ENCODE measurements at regions not wholly inside any gene's neighbourhood (a gene's known extent, or its start where the extent isn't known, plus 50 kb on each side); places are given as distances from the start of the nearest gene placed in this dataset.

GRCh38 chr21:16514316-16514715, 784.5 kb downstream of the USP25 start:
- Histone ChIP-seq H4K20me1 (ENCODE audit: insufficient read depth, low read length) (no peaks in the 10 kb centered on the region), H3K9ac (ENCODE audit: low read length) (no peak overlapping the region), H3K36me3 (replicated peaks; ENCODE audit: low read depth, low read length) (no peaks in the 10 kb centered on the region), H2AFZ (ENCODE audit: low read depth, low read length) (no peak overlapping the region), H3K9me3 (ENCODE audit: insufficient read depth, low read length) (no peaks in the 10 kb centered on the region), H3K27ac (ENCODE audit: low read length) (no peak overlapping the region), H3K79me2 (ENCODE audit: low read length) (no peaks in the 10 kb centered on the region), H3K4me3 (ENCODE audit: low read length) (no peak overlapping the region), H3K4me2 (ENCODE audit: low read length) (no peak overlapping the region), H3K4me1 (ENCODE audit: low read length) (no peaks in the 10 kb centered on the region), H3K27me3 (ENCODE audit: low read depth, low read length) (no peaks in the 10 kb centered on the region)
- TF ChIP-seq EZH2phosphoT487 (IDR thresholded peaks at IDR 0.05; ENCODE audit: low read depth) (no peak), CTCF (IDR thresholded peaks at IDR 0.05; ENCODE audit: low read depth, low read length) (no peak)

- Histone ChIP-seq H2AFZ (ENCODE audit: low read depth, low read length) (no peak overlapping the region), H3K27ac (ENCODE audit: low read length) (no peak overlapping the region), H3K4me2 (ENCODE audit: low read length) (no peak overlapping the region), H3K79me2 (ENCODE audit: low read length) (no peaks in the 10 kb centered on the region), H3K9me3 (ENCODE audit: insufficient read depth, low read length) (no peaks in the 10 kb centered on the region), H3K36me3 (replicated peaks; ENCODE audit: low read depth, low read length) (no peaks in the 10 kb centered on the region), H4K20me1 (ENCODE audit: insufficient read depth, low read length) (no peaks in the 10 kb centered on the region), H3K9ac (ENCODE audit: low read length) (no peak overlapping the region), H3K4me3 (ENCODE audit: low read length) (no peak overlapping the region), H3K4me1 (ENCODE audit: low read length) (no peaks in the 10 kb centered on the region), H3K27me3 (ENCODE audit: low read depth, low read length) (no peaks in the 10 kb centered on the region)
- TF ChIP-seq CTCF (IDR thresholded peaks at IDR 0.05; ENCODE audit: low read depth, low read length) (no peak), EZH2phosphoT487 (IDR thresholded peaks at IDR 0.05; ENCODE audit: low read depth) (no peak)
Observed at GRCh38 chr21:16517383-16517782, 787.6 kb downstream of the USP25 start.

- H4K20me1 ChIP-seq (ENCODE audit: insufficient read depth, low read length), result no peaks in the 10 kb centered on the region
- H2AFZ ChIP-seq (ENCODE audit: low read depth, low read length), result no peak overlapping the region
- H3K9ac ChIP-seq (ENCODE audit: low read length), result no peak overlapping the region
- H3K4me1 ChIP-seq (ENCODE audit: low read length), result no peaks in the 10 kb centered on the region
- no peaks in the 10 kb centered on the region for H3K36me3 ChIP-seq (replicated peaks; ENCODE audit: low read depth, low read length)
- H3K4me3 ChIP-seq (ENCODE audit: low read length), result no peak overlapping the region
- H3K27ac ChIP-seq (ENCODE audit: low read length), result no peak overlapping the region
- no peaks in the 10 kb centered on the region for H3K79me2 ChIP-seq (ENCODE audit: low read length)
- no peaks in the 10 kb centered on the region for H3K27me3 ChIP-seq (ENCODE audit: low read depth, low read length)
- H3K9me3 ChIP-seq (ENCODE audit: insufficient read depth, low read length), result no peaks in the 10 kb centered on the region
- TF ChIP-seq EZH2phosphoT487 (IDR thresholded peaks at IDR 0.05; ENCODE audit: low read depth) (no peak), CTCF (IDR thresholded peaks at IDR 0.05; ENCODE audit: low read depth, low read length) (no peak)
- H3K4me2 ChIP-seq (ENCODE audit: low read length), result no peak overlapping the region
Observed at GRCh38 chr21:16519036-16519435, 789.3 kb downstream of the USP25 start.

- Histone ChIP-seq H3K36me3 (replicated peaks; ENCODE audit: low read depth, low read length) (no peaks in the 10 kb centered on the region), H2AFZ (ENCODE audit: low read depth, low read length) (no peak overlapping the region), H3K79me2 (ENCODE audit: low read length) (no peaks in the 10 kb centered on the region), H3K27me3 (ENCODE audit: low read depth, low read length) (no peaks in the 10 kb centered on the region), H3K9ac (ENCODE audit: low read length) (no peak overlapping the region), H3K4me1 (ENCODE audit: low read length) (no peaks in the 10 kb centered on the region), H3K4me2 (ENCODE audit: low read length) (no peak overlapping the region), H4K20me1 (ENCODE audit: insufficient read depth, low read length) (no peaks in the 10 kb centered on the region), H3K9me3 (ENCODE audit: insufficient read depth, low read length) (no peaks in the 10 kb centered on the region), H3K27ac (ENCODE audit: low read length) (no peak overlapping the region), H3K4me3 (ENCODE audit: low read length) (no peak overlapping the region)
- TF ChIP-seq CTCF (IDR thresholded peaks at IDR 0.05; ENCODE audit: low read depth, low read length), result no peak
- TF ChIP-seq EZH2phosphoT487 (IDR thresholded peaks at IDR 0.05; ENCODE audit: low read depth), result no peak
Observed at GRCh38 chr21:16519644-16520043, 789.9 kb downstream of the USP25 start.
